Neural cell (in vitro differentiated cells): ENCODE measurements at regions not wholly inside any gene's neighbourhood (a gene's known extent, or its start where the extent isn't known, plus 50 kb on each side); places are given as distances from the start of the nearest gene placed in this dataset.

Experiments
- H2AFZ ChIP-seq: fragments of 200-600, 300-800 bp; sonication (generic), shearing (Covaris generic); 2 replicates; pipeline ENCODE4 v1.6.0; 2014; ENCODE audit warnings: low read depth, mild to moderate bottlenecking, antibody characterized with exemption, low read length, moderate library complexity
- H3F3A ChIP-seq: fragments of 200-600 bp; shearing (Covaris generic); 2 replicates; pipeline ENCODE4 v1.6.1; 2016; ENCODE audit warnings: mild to moderate bottlenecking, moderate library complexity, mixed read lengths, antibody characterized with exemption, low read length; ENCODE audit not compliant: insufficient read depth, poor library complexity, severe bottlenecking
- H3K27ac ChIP-seq: fragments of 200-600, 300-800 bp; sonication (generic), shearing (Covaris generic); 2 replicates; pipeline ENCODE4 v1.5.1; 2014; ENCODE audit warnings: mild to moderate bottlenecking, low read length, moderate library complexity
- H3K27me3 ChIP-seq: fragments of 300-800, 200-600 bp; sonication (generic), shearing (Covaris generic); 2 replicates; pipeline ENCODE4 v1.6.0; 2014; ENCODE audit warnings: mild to moderate bottlenecking, low read depth, low read length, moderate library complexity; ENCODE audit not compliant: insufficient read depth
- H3K36me3 ChIP-seq: fragments of 300-800, 200-600 bp; sonication (generic), shearing (Covaris generic); 2 replicates; pipeline ENCODE4 v1.5.1; 2014; ENCODE audit warnings: mild to moderate bottlenecking, antibody characterized with exemption, low read length, moderate library complexity; ENCODE audit not compliant: insufficient read depth
- H3K4me2 ChIP-seq: fragments of 300-800, 200-600 bp; sonication (generic), shearing (Covaris generic); 2 replicates; pipeline ENCODE4 v1.6.0; 2014; ENCODE audit warnings: mild to moderate bottlenecking, low read length
- H3K4me3 ChIP-seq: fragments of 300-800, 200-600 bp; sonication (generic), shearing (Covaris generic); 2 replicates; pipeline ENCODE4 v1.5.1; 2014; ENCODE audit warnings: mild to moderate bottlenecking, low read length, moderate library complexity
- H3K79me2 ChIP-seq: fragments of 200-600 bp; shearing (Covaris generic); replicated peaks from 2 replicates; pipeline ENCODE4 v1.6.0; 2014; ENCODE audit warnings: mild to moderate bottlenecking, low read length, moderate library complexity; ENCODE audit not compliant: insufficient read depth
- H3K9ac ChIP-seq: fragments of 300-800, 200-600 bp; sonication (generic), shearing (Covaris generic); 2 replicates; pipeline ENCODE4 v1.6.1; 2016; ENCODE audit warnings: mild to moderate bottlenecking, low read length, mixed read lengths
- H3K9me2 ChIP-seq: fragments of 200-600 bp; shearing (Covaris generic); 2 replicates; pipeline ENCODE4 v1.6.1; 2016; ENCODE audit warnings: mild to moderate bottlenecking, low read length, mixed read lengths; ENCODE audit not compliant: insufficient read depth
- H3K9me3 ChIP-seq: fragments of 200-600, 300-800 bp; sonication (generic), shearing (Covaris generic); 2 replicates; pipeline ENCODE4 v1.6.1; 2016; ENCODE audit warnings: mild to moderate bottlenecking, mixed run types, low read length, moderate library complexity, mixed read lengths
- H4K20me1 ChIP-seq: fragments of 200-600 bp; shearing (Covaris generic); 2 replicates; pipeline ENCODE4 v1.6.1; 2016; ENCODE audit warnings: mild to moderate bottlenecking, mixed run types; ENCODE audit not compliant: insufficient read depth
- CTCF ChIP-seq: fragments of 450-650 bp; IDR thresholded peaks from 2 replicates; pipeline ENCODE4 v1.5.1; 2014; ENCODE audit warnings: antibody characterized with exemption, mild to moderate bottlenecking, moderate library complexity; ENCODE audit not compliant: poor library complexity, severe bottlenecking
- EP300 ChIP-seq: fragments of 450-650 bp; conservative IDR thresholded peaks from 2 replicates; pipeline ENCODE4 v1.6.1; 2014; ENCODE audit warnings: antibody characterized with exemption, mild to moderate bottlenecking, moderate library complexity; ENCODE audit not compliant: poor library complexity, severe bottlenecking
- EZH2 ChIP-seq: fragments of 200-600, 300-800 bp; shearing (Covaris generic), sonication (generic); IDR thresholded peaks from 2 replicates; pipeline ENCODE4 v1.6.1; 2014; ENCODE audit warnings: antibody characterized with exemption, low read length, borderline replicate concordance, mild to moderate bottlenecking; ENCODE audit not compliant: insufficient read depth, poor library complexity, severe bottlenecking
- MXI1 ChIP-seq: fragments of 450-650 bp; conservative IDR thresholded peaks from 2 replicates; pipeline ENCODE4 v1.6.1; 2014; ENCODE audit warnings: antibody characterized with exemption, mild to moderate bottlenecking; ENCODE audit not compliant: poor library complexity, severe bottlenecking
- POLR2AphosphoS5 ChIP-seq: IDR thresholded peaks from 2 replicates; pipeline ENCODE4 v1.6.1; 2012
- RAD21 ChIP-seq: fragments of 450-650 bp; conservative IDR thresholded peaks from 2 replicates; pipeline ENCODE4 v1.6.1; 2014; ENCODE audit warnings: antibody characterized with exemption, mild to moderate bottlenecking, moderate library complexity
- REST ChIP-seq: IDR thresholded peaks from 2 replicates; pipeline ENCODE4 v1.6.1; 2012; ENCODE audit warnings: borderline replicate concordance
- SMC3 ChIP-seq: fragments of 450-650 bp; conservative IDR thresholded peaks from 2 replicates; pipeline ENCODE4 v1.6.1; 2014; ENCODE audit warnings: antibody characterized with exemption, mild to moderate bottlenecking, moderate library complexity; ENCODE audit not compliant: poor library complexity
- TAF1 ChIP-seq: IDR thresholded peaks from 2 replicates; pipeline ENCODE4 v1.6.1; 2012; ENCODE audit warnings: low read depth

GRCh38 chr1:41994195-41994894, 75.6 kb upstream of the HIVEP3 start:
- H3K36me3 ChIP-seq = no peaks in the 10 kb centered on the region
- no peaks in the 10 kb centered on the region for H3F3A ChIP-seq
- H3K9me3 ChIP-seq = no peaks in the 10 kb centered on the region
- H2AFZ ChIP-seq = no peak overlapping the region
- no peak overlapping the region for H3K4me3 ChIP-seq
- H3K9me2 ChIP-seq = no peaks in the 10 kb centered on the region
- H3K79me2 ChIP-seq = no peaks in the 10 kb centered on the region
- no peaks in the 10 kb centered on the region for H4K20me1 ChIP-seq
- TF ChIP-seq TAF1 = no peak
- TF ChIP-seq MXI1 = no peak
- no peak overlapping the region for H3K4me2 ChIP-seq
- no peaks in the 10 kb centered on the region for H3K27me3 ChIP-seq
- H3K9ac ChIP-seq = no peak overlapping the region
- no peak overlapping the region for H3K27ac ChIP-seq

- H3K4me2 ChIP-seq = no peak overlapping the region
- H3K9ac ChIP-seq = no peak overlapping the region
- no peaks in the 10 kb centered on the region for H3K9me3 ChIP-seq
- H2AFZ ChIP-seq = no peak overlapping the region
- no peak overlapping the region for H3K4me3 ChIP-seq
- no peaks in the 10 kb centered on the region for H3K9me2 ChIP-seq
- no peak for TF ChIP-seq REST
- no peak for TF ChIP-seq SMC3
- TF ChIP-seq EZH2 = no peak
- TF ChIP-seq EP300 = no peak
- TF ChIP-seq RAD21 = no peak
- TF ChIP-seq POLR2AphosphoS5 = no peak
- no peak for TF ChIP-seq CTCF
- no peak for TF ChIP-seq TAF1
- TF ChIP-seq MXI1 = no peak
- H3K79me2 ChIP-seq = no peaks in the 10 kb centered on the region
- no peaks in the 10 kb centered on the region for H3F3A ChIP-seq
- H3K36me3 ChIP-seq = no peaks in the 10 kb centered on the region
- no peak overlapping the region for H3K27ac ChIP-seq
- no peaks in the 10 kb centered on the region for H4K20me1 ChIP-seq
- H3K27me3 ChIP-seq = no peaks in the 10 kb centered on the region
These were observed 64.7 kb upstream of the HIVEP3 start for GRCh38 chr1:41983451-41983850.
